GM21717 (cell line): ENCODE measurements at regions not wholly inside any gene's neighbourhood (a gene's known extent, or its start where the extent isn't known, plus 50 kb on each side); places are given as distances from the start of the nearest gene placed in this dataset.
"Not testable (repeated sequence)": the region's sequence is repeated elsewhere in the genome, so short reads cannot be mapped to it uniquely, and the experiment has no call there.

Source experiments
- ATAC-seq: cut with Tn5 transposase; IDR thresholded peaks from one replicate; pipeline ENCODE4 v1.9.1; 2021; ENCODE audit warnings: mild to moderate bottlenecking, moderate library complexity; ENCODE audit not compliant: unreplicated experiment

- ATAC-seq = no peak
These were observed 856.1 kb downstream of the CDH11 start for GRCh38 chr16:64265756-64266155.

GRCh38 chr16:64260631-64261401, 861.0 kb downstream of the CDH11 start:
- ATAC-seq = not testable (repeated sequence)

GRCh38 chr16:64254443-64255367, 867.2 kb downstream of the CDH11 start:
- ATAC-seq = no peak

GRCh38 chr16:64253525-64253924, 868.3 kb downstream of the CDH11 start:
- ATAC-seq = no peak

GRCh38 chr16:64253096-64253495, 868.8 kb downstream of the CDH11 start:
- no peak for ATAC-seq

GRCh38 chr16:64251742-64252141, 870.1 kb downstream of the CDH11 start:
- no peak for ATAC-seq

- no peak for ATAC-seq
These were observed 871.0 kb downstream of the CDH11 start for GRCh38 chr16:64250866-64251265.

GRCh38 chr16:64242492-64242891, 879.4 kb downstream of the CDH11 start:
- ATAC-seq = no peak

- no peak for ATAC-seq
These were observed 881.3 kb downstream of the CDH11 start for GRCh38 chr16:64240586-64240985.

- ATAC-seq = no peak
These were observed 883.3 kb downstream of the CDH11 start for GRCh38 chr16:64238571-64238970.

GRCh38 chr16:64236316-64236715, 885.5 kb downstream of the CDH11 start:
- no peak for ATAC-seq

GRCh38 chr16:64234200-64234599, 887.7 kb downstream of the CDH11 start:
- ATAC-seq = no peak

GRCh38 chr16:64225696-64226095, 896.2 kb downstream of the CDH11 start:
- ATAC-seq = no peak

GRCh38 chr16:64225036-64225435, 896.8 kb downstream of the CDH11 start:
- ATAC-seq = no peak

GRCh38 chr16:64217789-64218535, 903.9 kb downstream of the CDH11 start:
- no peak for ATAC-seq

- ATAC-seq = no peak
These were observed 906.1 kb downstream of the CDH11 start for GRCh38 chr16:64215730-64216129.

- ATAC-seq = no peak
These were observed 910.5 kb downstream of the CDH11 start for GRCh38 chr16:64211331-64211730.

- ATAC-seq = no peak
These were observed 915.0 kb downstream of the CDH11 start for GRCh38 chr16:64206862-64207261.

GRCh38 chr16:64203126-64203525, 918.7 kb downstream of the CDH11 start:
- no peak for ATAC-seq

- no peak for ATAC-seq
These were observed 919.3 kb downstream of the CDH11 start for GRCh38 chr16:64202571-64202970.

GRCh38 chr16:64196444-64196843, 925.4 kb downstream of the CDH11 start:
- no peak for ATAC-seq
